ENCODE measurements at regions not wholly inside any gene's neighbourhood (a gene's known extent, or its start where the extent isn't known, plus 50 kb on each side); places are given as distances from the start of the nearest gene placed in this dataset.

DNA sequence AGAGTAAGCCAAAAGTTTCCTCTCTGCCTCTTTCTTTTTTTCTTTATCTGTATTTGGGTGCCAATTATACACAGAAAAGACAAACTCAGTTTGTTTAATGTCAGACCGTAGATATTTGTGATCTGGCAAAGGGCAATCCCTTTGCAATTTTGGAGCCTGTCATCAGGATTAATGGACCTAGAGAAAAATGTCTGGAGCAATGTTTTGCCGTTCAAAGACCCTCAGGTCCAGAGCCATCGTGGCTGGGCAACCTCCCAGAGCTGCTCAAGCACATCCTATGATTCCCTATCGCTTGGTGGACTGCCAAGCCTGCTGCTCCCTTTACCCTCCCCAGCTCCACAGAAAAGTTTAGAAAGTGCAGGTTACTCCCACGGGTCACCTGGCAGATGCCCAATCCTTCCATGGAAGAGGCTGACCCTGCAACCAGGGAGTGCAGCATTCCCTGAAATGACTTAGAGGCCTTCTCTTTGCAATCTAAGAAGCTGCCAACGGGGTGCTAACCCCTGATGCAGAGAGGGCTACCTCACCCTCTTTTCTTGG lies 112.5 kb upstream of the NGF start:
- TF ChIP-seq, protein P1, sequence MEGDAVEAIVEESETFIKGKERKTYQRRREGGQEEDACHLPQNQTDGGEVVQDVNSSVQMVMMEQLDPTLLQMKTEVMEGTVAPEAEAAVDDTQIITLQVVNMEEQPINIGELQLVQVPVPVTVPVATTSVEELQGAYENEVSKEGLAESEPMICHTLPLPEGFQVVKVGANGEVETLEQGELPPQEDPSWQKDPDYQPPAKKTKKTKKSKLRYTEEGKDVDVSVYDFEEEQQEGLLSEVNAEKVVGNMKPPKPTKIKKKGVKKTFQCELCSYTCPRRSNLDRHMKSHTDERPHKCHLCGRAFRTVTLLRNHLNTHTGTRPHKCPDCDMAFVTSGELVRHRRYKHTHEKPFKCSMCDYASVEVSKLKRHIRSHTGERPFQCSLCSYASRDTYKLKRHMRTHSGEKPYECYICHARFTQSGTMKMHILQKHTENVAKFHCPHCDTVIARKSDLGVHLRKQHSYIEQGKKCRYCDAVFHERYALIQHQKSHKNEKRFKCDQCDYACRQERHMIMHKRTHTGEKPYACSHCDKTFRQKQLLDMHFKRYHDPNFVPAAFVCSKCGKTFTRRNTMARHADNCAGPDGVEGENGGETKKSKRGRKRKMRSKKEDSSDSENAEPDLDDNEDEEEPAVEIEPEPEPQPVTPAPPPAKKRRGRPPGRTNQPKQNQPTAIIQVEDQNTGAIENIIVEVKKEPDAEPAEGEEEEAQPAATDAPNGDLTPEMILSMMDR (conservative IDR thresholded peaks at IDR 0.05 in 1 of 2, IDR thresholded peaks at IDR 0.05 in 1 of 2; ENCODE audit: extremely low read depth in 1 of 2, insufficient read depth in 1 of 2, low read depth in 1 of 2, low read length in 2 of 2), result no peak
- TF ChIP-seq EZH2 (IDR thresholded peaks at IDR 0.05; ENCODE audit: borderline replicate concordance, low read length), result no peak

Measured in mammary epithelial cell (primary cell).